ENCODE measurements at regions not wholly inside any gene's neighbourhood (a gene's known extent, or its start where the extent isn't known, plus 50 kb on each side); places are given as distances from the start of the nearest gene placed in this dataset.

DNA sequence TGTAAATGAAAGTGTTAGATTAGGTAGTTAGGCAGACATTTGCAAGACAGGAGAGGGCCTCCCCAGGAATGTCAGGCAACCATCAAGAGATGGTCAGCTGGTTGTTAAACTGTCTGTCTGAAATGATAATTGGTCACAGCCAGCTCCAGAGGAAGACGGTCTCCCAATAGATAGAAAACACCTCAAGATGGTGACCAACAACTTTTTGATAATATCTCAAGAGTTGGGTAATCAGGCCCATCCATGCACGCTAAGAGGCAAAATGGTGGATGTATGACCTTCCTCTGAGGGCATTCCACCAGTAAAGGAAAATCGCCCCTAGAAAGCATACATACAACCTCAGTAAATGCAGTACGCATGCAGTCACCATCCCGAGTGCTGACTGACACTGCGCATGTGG lies 118.2 kb downstream of the MAP3K21 start:
- TF ChIP-seq, protein P1, sequence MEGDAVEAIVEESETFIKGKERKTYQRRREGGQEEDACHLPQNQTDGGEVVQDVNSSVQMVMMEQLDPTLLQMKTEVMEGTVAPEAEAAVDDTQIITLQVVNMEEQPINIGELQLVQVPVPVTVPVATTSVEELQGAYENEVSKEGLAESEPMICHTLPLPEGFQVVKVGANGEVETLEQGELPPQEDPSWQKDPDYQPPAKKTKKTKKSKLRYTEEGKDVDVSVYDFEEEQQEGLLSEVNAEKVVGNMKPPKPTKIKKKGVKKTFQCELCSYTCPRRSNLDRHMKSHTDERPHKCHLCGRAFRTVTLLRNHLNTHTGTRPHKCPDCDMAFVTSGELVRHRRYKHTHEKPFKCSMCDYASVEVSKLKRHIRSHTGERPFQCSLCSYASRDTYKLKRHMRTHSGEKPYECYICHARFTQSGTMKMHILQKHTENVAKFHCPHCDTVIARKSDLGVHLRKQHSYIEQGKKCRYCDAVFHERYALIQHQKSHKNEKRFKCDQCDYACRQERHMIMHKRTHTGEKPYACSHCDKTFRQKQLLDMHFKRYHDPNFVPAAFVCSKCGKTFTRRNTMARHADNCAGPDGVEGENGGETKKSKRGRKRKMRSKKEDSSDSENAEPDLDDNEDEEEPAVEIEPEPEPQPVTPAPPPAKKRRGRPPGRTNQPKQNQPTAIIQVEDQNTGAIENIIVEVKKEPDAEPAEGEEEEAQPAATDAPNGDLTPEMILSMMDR (IDR thresholded peaks at IDR 0.05; ENCODE audit: borderline replicate concordance, control extremely low read depth, extremely low read depth, insufficient read depth, missing control alignments): no peak
- in situ Hi-C loops (cut with MboI; ENCODE audit: low sequenced_read_pairs, unreplicated experiment): loop anchor here (25.0 kb wide), 1 partner anchor 342 kb away; no protein-coding TSS in a partner anchor
- no peak for DNase-seq (ENCODE audit: low spot score)

DNA sequence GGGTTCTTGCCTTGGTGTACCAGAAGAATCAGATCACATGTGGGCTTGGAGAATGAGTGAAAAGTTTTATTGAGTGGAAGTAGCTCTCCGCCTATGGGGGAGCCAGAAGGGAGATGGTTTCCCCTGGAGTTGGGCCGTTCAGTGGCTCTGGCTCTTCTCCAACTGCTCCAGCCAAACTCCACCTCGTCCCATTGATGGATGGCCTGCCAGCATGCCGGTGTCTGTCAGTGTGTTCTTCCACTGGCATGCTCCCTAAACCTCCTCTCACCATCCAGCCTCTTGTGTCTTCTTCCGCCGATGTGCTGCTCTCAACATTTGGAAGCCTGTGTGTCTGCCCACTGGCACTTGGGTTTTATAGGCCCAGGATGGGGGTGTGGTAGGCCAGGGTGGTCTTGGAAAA lies 119.4 kb downstream of the MAP3K21 start:
- in situ Hi-C loops (cut with MboI; ENCODE audit: low sequenced_read_pairs, unreplicated experiment): loop anchor here (25.0 kb wide), 1 partner anchor 340 kb away; no protein-coding TSS in a partner anchor

DNA sequence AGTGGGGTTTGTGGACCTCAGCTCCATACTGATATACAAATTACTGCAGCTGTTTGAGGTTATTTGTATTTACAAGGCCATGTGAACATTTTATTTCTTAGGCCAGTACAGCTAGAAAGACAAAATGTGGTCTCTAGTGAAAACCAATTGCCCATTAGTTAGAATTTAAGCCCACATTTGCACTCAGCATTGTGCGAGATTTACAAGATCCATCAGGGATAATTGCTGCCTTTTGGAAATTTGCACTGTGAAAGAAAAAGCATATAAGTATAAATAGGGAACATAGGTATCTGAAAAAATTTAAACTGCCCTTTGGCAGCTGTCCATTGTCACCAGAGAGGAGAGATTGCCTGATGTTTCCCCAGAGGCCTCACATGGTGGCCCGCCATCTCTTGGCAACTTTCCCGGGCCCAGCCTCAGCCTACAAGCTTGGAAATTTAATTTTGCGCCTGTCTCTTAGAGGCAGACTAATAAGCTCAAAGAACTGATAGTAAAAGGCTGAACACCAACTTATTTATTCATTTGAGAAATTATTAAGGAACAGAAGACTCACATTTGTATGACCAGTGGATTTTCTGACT lies 120.7 kb downstream of the MAP3K21 start:
- TF ChIP-seq, protein P1 (IDR thresholded peaks at IDR 0.05; ENCODE audit: borderline replicate concordance, control extremely low read depth, extremely low read depth, insufficient read depth, missing control alignments): no peak
- DNase-seq (ENCODE audit: low spot score): no peak
- in situ Hi-C loops (cut with MboI; ENCODE audit: low sequenced_read_pairs, unreplicated experiment): loop anchor here (25.0 kb wide), 1 partner anchor 339 kb away; no protein-coding TSS in a partner anchor

More for the DNA sequence above, 119.4 kb downstream of the MAP3K21 start:
- TF ChIP-seq, protein P1 (IDR thresholded peaks at IDR 0.05; ENCODE audit: borderline replicate concordance, control extremely low read depth, extremely low read depth, insufficient read depth, missing control alignments): no peak
- DNase-seq (ENCODE audit: low spot score): no peak

DNA sequence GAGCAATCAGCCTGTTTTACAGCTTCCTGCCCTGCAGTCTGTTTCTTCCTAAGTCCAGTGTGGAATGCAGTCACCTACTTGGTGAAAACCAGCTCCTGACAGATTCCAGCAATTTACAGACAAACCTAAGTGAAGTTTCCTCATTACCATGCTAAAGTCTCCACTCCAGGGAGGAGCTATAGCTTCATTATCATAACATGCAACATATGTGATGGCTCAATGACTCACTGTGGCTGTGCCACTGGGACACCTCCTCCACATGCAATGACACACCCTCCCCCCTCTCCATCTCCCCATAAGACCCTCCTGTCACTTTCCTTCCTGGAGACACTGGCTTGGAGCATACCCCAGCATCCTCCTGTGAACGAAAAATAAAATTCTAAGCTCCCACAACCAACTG lies 125.2 kb downstream of the MAP3K21 start:
- DNase-seq (ENCODE audit: low spot score): no peak
- TF ChIP-seq, protein P1 (IDR thresholded peaks at IDR 0.05; ENCODE audit: borderline replicate concordance, control extremely low read depth, extremely low read depth, insufficient read depth, missing control alignments): no peak
- in situ Hi-C loops (cut with MboI; ENCODE audit: low sequenced_read_pairs, unreplicated experiment): no loop called here

DNA sequence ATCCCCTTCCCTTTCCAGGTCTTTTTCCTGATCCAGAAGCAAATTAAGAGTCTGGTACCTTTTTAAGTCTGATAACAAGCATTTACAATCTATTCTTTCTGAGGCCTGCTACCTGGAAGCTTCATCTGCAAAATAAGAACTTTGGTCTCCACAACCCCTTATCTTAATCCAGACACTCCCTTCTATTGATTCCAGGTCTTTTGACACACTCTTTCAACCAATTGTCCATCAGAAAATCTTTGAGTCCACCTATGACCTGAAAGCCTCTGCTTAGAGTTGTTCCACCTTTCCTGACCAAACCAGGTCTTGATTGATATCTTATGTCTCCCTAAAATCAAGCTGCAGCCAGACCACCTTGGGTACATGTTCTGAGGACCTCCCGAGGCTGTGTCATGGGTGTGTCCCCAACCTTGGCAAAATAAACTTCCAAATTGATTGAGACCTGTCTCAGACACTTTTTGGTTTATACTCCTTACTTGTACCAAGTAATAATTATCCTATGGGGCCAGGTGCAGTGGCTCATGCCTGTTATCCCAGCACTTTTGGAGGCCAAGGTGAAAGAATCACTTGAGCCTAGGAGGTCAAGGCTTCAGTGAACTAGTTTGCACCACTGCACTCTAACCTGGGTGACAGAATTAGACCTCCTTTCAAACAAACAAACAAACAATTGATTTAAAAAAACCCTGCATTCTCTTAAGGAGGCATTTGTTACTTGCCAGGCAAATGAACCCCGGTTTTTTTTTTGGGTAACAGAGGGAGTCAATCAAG lies 126.1 kb downstream of the MAP3K21 start:
- in situ Hi-C loops (cut with MboI; ENCODE audit: low sequenced_read_pairs, unreplicated experiment): no loop called here
- no peak for DNase-seq (ENCODE audit: low spot score)
- TF ChIP-seq, protein P1 (IDR thresholded peaks at IDR 0.05; ENCODE audit: borderline replicate concordance, control extremely low read depth, extremely low read depth, insufficient read depth, missing control alignments): no peak

DNA sequence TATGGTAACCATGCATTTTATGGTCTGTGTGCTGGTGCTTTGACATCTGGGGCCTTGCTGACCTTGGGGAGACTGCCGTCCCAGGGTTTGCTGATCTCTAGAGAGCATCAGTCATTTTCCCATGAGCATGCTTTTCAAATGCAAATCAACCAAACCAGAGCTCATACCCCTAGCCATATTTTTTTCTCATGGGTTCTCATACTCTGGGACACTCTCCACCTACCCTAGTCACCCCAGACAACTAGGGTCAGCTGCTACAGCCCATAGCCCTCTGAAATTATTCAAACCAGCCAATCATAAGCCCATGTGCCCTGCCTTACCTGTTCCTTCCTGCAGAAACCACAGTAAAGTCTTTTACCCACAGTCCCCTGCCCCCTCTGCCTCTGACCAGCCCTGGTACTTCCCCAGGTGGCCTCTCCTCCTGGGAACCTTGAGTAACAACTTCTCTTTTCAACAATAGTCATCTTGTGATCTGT lies 132.0 kb downstream of the MAP3K21 start:
- in situ Hi-C loops (cut with MboI; ENCODE audit: low sequenced_read_pairs, unreplicated experiment): no loop called here
- DNase-seq (ENCODE audit: low spot score): peak; percentile 37
- TF ChIP-seq, protein P1 (IDR thresholded peaks at IDR 0.05; ENCODE audit: borderline replicate concordance, control extremely low read depth, extremely low read depth, insufficient read depth, missing control alignments): no peak

Measured in GM13976 (cell line).